ENCODE measurements at regions not wholly inside any gene's neighbourhood (a gene's known extent, or its start where the extent isn't known, plus 50 kb on each side); places are given as distances from the start of the nearest gene placed in this dataset.

- TF ChIP-seq, protein P1, sequence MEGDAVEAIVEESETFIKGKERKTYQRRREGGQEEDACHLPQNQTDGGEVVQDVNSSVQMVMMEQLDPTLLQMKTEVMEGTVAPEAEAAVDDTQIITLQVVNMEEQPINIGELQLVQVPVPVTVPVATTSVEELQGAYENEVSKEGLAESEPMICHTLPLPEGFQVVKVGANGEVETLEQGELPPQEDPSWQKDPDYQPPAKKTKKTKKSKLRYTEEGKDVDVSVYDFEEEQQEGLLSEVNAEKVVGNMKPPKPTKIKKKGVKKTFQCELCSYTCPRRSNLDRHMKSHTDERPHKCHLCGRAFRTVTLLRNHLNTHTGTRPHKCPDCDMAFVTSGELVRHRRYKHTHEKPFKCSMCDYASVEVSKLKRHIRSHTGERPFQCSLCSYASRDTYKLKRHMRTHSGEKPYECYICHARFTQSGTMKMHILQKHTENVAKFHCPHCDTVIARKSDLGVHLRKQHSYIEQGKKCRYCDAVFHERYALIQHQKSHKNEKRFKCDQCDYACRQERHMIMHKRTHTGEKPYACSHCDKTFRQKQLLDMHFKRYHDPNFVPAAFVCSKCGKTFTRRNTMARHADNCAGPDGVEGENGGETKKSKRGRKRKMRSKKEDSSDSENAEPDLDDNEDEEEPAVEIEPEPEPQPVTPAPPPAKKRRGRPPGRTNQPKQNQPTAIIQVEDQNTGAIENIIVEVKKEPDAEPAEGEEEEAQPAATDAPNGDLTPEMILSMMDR (conservative IDR thresholded peaks at IDR 0.05 in 1 of 2, IDR thresholded peaks at IDR 0.05 in 1 of 2; ENCODE audit: extremely low read depth in 1 of 2, insufficient read depth in 1 of 2, low read depth in 1 of 2, low read length in 2 of 2), result no peak
- TF ChIP-seq EZH2 (IDR thresholded peaks at IDR 0.05; ENCODE audit: borderline replicate concordance, low read length), result no peak
Measured at GRCh38 chr16:55059146-55059545, 128.5 kb downstream of the IRX5 start.
